ENCODE measurements at regions not wholly inside any gene's neighbourhood (a gene's known extent, or its start where the extent isn't known, plus 50 kb on each side); places are given as distances from the start of the nearest gene placed in this dataset.

GRCh38 chr13:86974995-86975328, 696.2 kb upstream of the SLITRK5 start:
- DNase-seq, result no peak
- H3K36me3 Mint-ChIP-seq (ENCODE audit: insufficient read depth), result no peaks in the 10 kb centered on the region
- H3K9me3 Mint-ChIP-seq, result no peaks in the 10 kb centered on the region
- H3K4me1 Mint-ChIP-seq (ENCODE audit: low read depth), result no peaks in the 10 kb centered on the region
- no peaks in the 10 kb centered on the region for H3K27me3 Mint-ChIP-seq (ENCODE audit: low read depth)
- ATAC-seq, result no peak
- H3K4me3 Mint-ChIP-seq, result no peak overlapping the region

GRCh38 chr13:86976521-86977324, 694.4 kb upstream of the SLITRK5 start:
- Mint-ChIP-seq H3K4me3 (no peak overlapping the region), H3K4me1 (ENCODE audit: low read depth) (no peaks in the 10 kb centered on the region), H3K27me3 (ENCODE audit: low read depth) (no peaks in the 10 kb centered on the region), H3K36me3 (ENCODE audit: insufficient read depth) (no peaks in the 10 kb centered on the region), H3K9me3 (no peaks in the 10 kb centered on the region)
- DNase-seq, result no peak
- ATAC-seq, result no peak

GRCh38 chr13:86986448-86986847, 684.7 kb upstream of the SLITRK5 start:
- Mint-ChIP-seq H3K9me3 (peaks cover 4% of the 10 kb centered on the region), H3K36me3 (ENCODE audit: insufficient read depth) (no peaks in the 10 kb centered on the region), H3K4me3 (no peak overlapping the region), H3K27me3 (ENCODE audit: low read depth) (no peaks in the 10 kb centered on the region), H3K4me1 (ENCODE audit: low read depth) (no peaks in the 10 kb centered on the region)
- DNase-seq, result no peak
- ATAC-seq, result no peak

- ATAC-seq (no peak), DNase-seq (no peak)
- H3K27me3 Mint-ChIP-seq (ENCODE audit: low read depth), result no peaks in the 10 kb centered on the region
- H3K4me3 Mint-ChIP-seq, result no peak overlapping the region
- peaks cover 9% of the 10 kb centered on the region for H3K9me3 Mint-ChIP-seq
- H3K36me3 Mint-ChIP-seq (ENCODE audit: insufficient read depth), result no peaks in the 10 kb centered on the region
- no peaks in the 10 kb centered on the region for H3K4me1 Mint-ChIP-seq (ENCODE audit: low read depth)
Measured at GRCh38 chr13:86992251-86992650, 678.9 kb upstream of the SLITRK5 start.

GRCh38 chr13:87003265-87003664, 667.9 kb upstream of the SLITRK5 start:
- DNase-seq (no peak), ATAC-seq (no peak)
- no peaks in the 10 kb centered on the region for H3K36me3 Mint-ChIP-seq (ENCODE audit: insufficient read depth)
- H3K4me3 Mint-ChIP-seq, result no peak overlapping the region
- H3K4me1 Mint-ChIP-seq (ENCODE audit: low read depth), result no peaks in the 10 kb centered on the region
- H3K27me3 Mint-ChIP-seq (ENCODE audit: low read depth), result no peaks in the 10 kb centered on the region
- H3K9me3 Mint-ChIP-seq, result peaks cover 22% of the 10 kb centered on the region

GRCh38 chr13:87005511-87005910, 665.7 kb upstream of the SLITRK5 start:
- H3K4me3 Mint-ChIP-seq, result no peak overlapping the region
- no peaks in the 10 kb centered on the region for H3K4me1 Mint-ChIP-seq (ENCODE audit: low read depth)
- no peaks in the 10 kb centered on the region for H3K36me3 Mint-ChIP-seq (ENCODE audit: insufficient read depth)
- no peaks in the 10 kb centered on the region for H3K27me3 Mint-ChIP-seq (ENCODE audit: low read depth)
- ATAC-seq (no peak), DNase-seq (no peak)
- H3K9me3 Mint-ChIP-seq, result peaks cover 27% of the 10 kb centered on the region

GRCh38 chr13:87035526-87035925, 635.6 kb upstream of the SLITRK5 start:
- H3K9me3 Mint-ChIP-seq, result peaks cover 23% of the 10 kb centered on the region
- H3K36me3 Mint-ChIP-seq (ENCODE audit: insufficient read depth), result no peaks in the 10 kb centered on the region
- no peaks in the 10 kb centered on the region for H3K4me1 Mint-ChIP-seq (ENCODE audit: low read depth)
- no peak for ATAC-seq
- DNase-seq, result no peak
- H3K4me3 Mint-ChIP-seq, result no peak overlapping the region
- no peaks in the 10 kb centered on the region for H3K27me3 Mint-ChIP-seq (ENCODE audit: low read depth)

GRCh38 chr13:87042946-87043345, 628.2 kb upstream of the SLITRK5 start:
- no peak for DNase-seq
- Mint-ChIP-seq H3K4me3 (no peak overlapping the region), H3K4me1 (ENCODE audit: low read depth) (no peaks in the 10 kb centered on the region), H3K9me3 (peaks cover 31% of the 10 kb centered on the region), H3K27me3 (ENCODE audit: low read depth) (no peaks in the 10 kb centered on the region), H3K36me3 (ENCODE audit: insufficient read depth) (no peaks in the 10 kb centered on the region)
- no peak for ATAC-seq

- H3K4me1 Mint-ChIP-seq (ENCODE audit: low read depth), result no peaks in the 10 kb centered on the region
- DNase-seq (no peak), ATAC-seq (no peak)
- peaks cover 12% of the 10 kb centered on the region for H3K9me3 Mint-ChIP-seq
- no peak overlapping the region for H3K4me3 Mint-ChIP-seq
- no peaks in the 10 kb centered on the region for H3K36me3 Mint-ChIP-seq (ENCODE audit: insufficient read depth)
- no peaks in the 10 kb centered on the region for H3K27me3 Mint-ChIP-seq (ENCODE audit: low read depth)
Measured at GRCh38 chr13:87052731-87053130, 618.4 kb upstream of the SLITRK5 start.

GRCh38 chr13:87057807-87058520, 613.2 kb upstream of the SLITRK5 start:
- peaks cover 13% of the 10 kb centered on the region for H3K9me3 Mint-ChIP-seq
- H3K4me1 Mint-ChIP-seq (ENCODE audit: low read depth), result no peaks in the 10 kb centered on the region
- no peak overlapping the region for H3K4me3 Mint-ChIP-seq
- ATAC-seq (no peak), DNase-seq (no peak)
- no peaks in the 10 kb centered on the region for H3K27me3 Mint-ChIP-seq (ENCODE audit: low read depth)
- H3K36me3 Mint-ChIP-seq (ENCODE audit: insufficient read depth), result no peaks in the 10 kb centered on the region

GRCh38 chr13:87058786-87059329, 612.3 kb upstream of the SLITRK5 start:
- peaks cover 10% of the 10 kb centered on the region for H3K9me3 Mint-ChIP-seq
- no peak for ATAC-seq
- H3K4me1 Mint-ChIP-seq (ENCODE audit: low read depth), result no peaks in the 10 kb centered on the region

GRCh38 chr13:87078947-87079795, 592.0 kb upstream of the SLITRK5 start:
- H3K9me3 Mint-ChIP-seq, result peaks cover 13% of the 10 kb centered on the region
- H3K27me3 Mint-ChIP-seq (ENCODE audit: low read depth), result no peaks in the 10 kb centered on the region
- H3K4me1 Mint-ChIP-seq (ENCODE audit: low read depth), result no peaks in the 10 kb centered on the region
- H3K4me3 Mint-ChIP-seq, result no peak overlapping the region
- ATAC-seq (no peak), DNase-seq (no peak)
- no peaks in the 10 kb centered on the region for H3K36me3 Mint-ChIP-seq (ENCODE audit: insufficient read depth)

More at GRCh38 chr13:87058786-87059329, 612.3 kb upstream of the SLITRK5 start:
- no peak overlapping the region for H3K4me3 Mint-ChIP-seq
- no peaks in the 10 kb centered on the region for H3K27me3 Mint-ChIP-seq (ENCODE audit: low read depth)
- no peak for DNase-seq
- no peaks in the 10 kb centered on the region for H3K36me3 Mint-ChIP-seq (ENCODE audit: insufficient read depth)

- peaks cover 19% of the 10 kb centered on the region for H3K9me3 Mint-ChIP-seq
- H3K27me3 Mint-ChIP-seq (ENCODE audit: low read depth), result no peaks in the 10 kb centered on the region
- DNase-seq (no peak), ATAC-seq (no peak)
- H3K4me3 Mint-ChIP-seq, result no peak overlapping the region
- H3K36me3 Mint-ChIP-seq (ENCODE audit: insufficient read depth), result no peaks in the 10 kb centered on the region
- H3K4me1 Mint-ChIP-seq (ENCODE audit: low read depth), result no peaks in the 10 kb centered on the region
Measured at GRCh38 chr13:87080100-87080779, 590.9 kb upstream of the SLITRK5 start.

GRCh38 chr13:87084192-87084591, 587.0 kb upstream of the SLITRK5 start:
- Mint-ChIP-seq H3K27me3 (ENCODE audit: low read depth) (no peaks in the 10 kb centered on the region), H3K9me3 (peaks cover 22% of the 10 kb centered on the region), H3K4me3 (no peak overlapping the region), H3K36me3 (ENCODE audit: insufficient read depth) (no peaks in the 10 kb centered on the region), H3K4me1 (ENCODE audit: low read depth) (no peaks in the 10 kb centered on the region)
- DNase-seq (no peak), ATAC-seq (no peak)

Data from activated T-cell treated with anti-CD3 and anti-CD28 coated beads, Interleukin-2, amount 50 U/mL, for 4 hours (primary cell).